MM.1S (cell line): ENCODE measurements at regions not wholly inside any gene's neighbourhood (a gene's known extent, or its start where the extent isn't known, plus 50 kb on each side); places are given as distances from the start of the nearest gene placed in this dataset.

Source experiments
- DNase-seq: peaks from one replicate; pipeline ENCODE4 v3.0.0-alpha.2; 2015
- H2AFZ ChIP-seq: fragments of 300-600 bp; sonication (generic); 2 replicates; pipeline ENCODE4 v1.6.0; 2016; ENCODE audit warnings: antibody characterized with exemption, low read length
- H3F3A ChIP-seq: fragments of 300-600 bp; sonication (generic); 2 replicates; pipeline ENCODE4 v1.6.1; 2016; ENCODE audit warnings: mild to moderate bottlenecking, antibody characterized with exemption, low read length, moderate library complexity, mixed read lengths; ENCODE audit not compliant: insufficient read depth
- H3K27ac ChIP-seq: fragments of 300-600 bp; sonication (generic); 2 replicates; pipeline ENCODE4 v1.5.1; 2016; ENCODE audit warnings: mild to moderate bottlenecking, low read length
- H3K27me3 ChIP-seq: fragments of 300-600 bp; sonication (generic); replicated peaks from 2 replicates; pipeline ENCODE4 v1.6.0; 2016; ENCODE audit warnings: low read length; ENCODE audit not compliant: insufficient read depth
- H3K36me3 ChIP-seq: fragments of 300-600 bp; sonication (generic); replicated peaks from 2 replicates; pipeline ENCODE4 v1.6.1; 2016; ENCODE audit warnings: mild to moderate bottlenecking, low read length, mixed read lengths; ENCODE audit not compliant: insufficient read depth
- H3K4me1 ChIP-seq: fragments of 300-600 bp; sonication (generic); 2 replicates; pipeline ENCODE4 v1.6.1; 2016; ENCODE audit warnings: low read length, mixed read lengths
- H3K4me2 ChIP-seq: fragments of 300-600 bp; sonication (generic); 2 replicates; pipeline ENCODE4 v1.6.0; 2016; ENCODE audit warnings: low read depth, low read length
- H3K4me3 ChIP-seq: fragments of 300-600 bp; sonication (generic); 2 replicates; pipeline ENCODE4 v1.5.1; 2016; ENCODE audit warnings: low read length, mixed read lengths
- H3K79me2 ChIP-seq: fragments of 300-600 bp; sonication (generic); 2 replicates; pipeline ENCODE4 v1.6.1; 2016; ENCODE audit warnings: mixed run types, low read length, mixed read lengths
- H3K9ac ChIP-seq: fragments of 300-600 bp; sonication (generic); 2 replicates; pipeline ENCODE4 v1.6.1; 2016; ENCODE audit warnings: low read length, mixed read lengths
- H3K9me2 ChIP-seq: fragments of 300-600 bp; sonication (generic); replicated peaks from 2 replicates; pipeline ENCODE4 v1.6.1; 2016; ENCODE audit warnings: mild to moderate bottlenecking, low read length, mixed read lengths; ENCODE audit not compliant: insufficient read depth
- H3K9me3 ChIP-seq: fragments of 300-600 bp; sonication (generic); replicated peaks from 2 replicates; pipeline ENCODE4 v1.6.1; 2016; ENCODE audit warnings: mild to moderate bottlenecking, low read length, mixed read lengths; ENCODE audit not compliant: insufficient read depth
- H4K20me1 ChIP-seq: fragments of 300-600 bp; sonication (generic); 2 replicates; pipeline ENCODE4 v1.6.1; 2016; ENCODE audit warnings: mild to moderate bottlenecking, low read length, moderate library complexity, mixed read lengths; ENCODE audit not compliant: insufficient read depth
- EZH2 ChIP-seq: fragments of 300-600 bp; sonication (generic); optimal IDR thresholded peaks from 2 replicates; pipeline ENCODE3; 2017; ENCODE audit warnings: low read depth, mild to moderate bottlenecking, antibody characterized with exemption, low read length, mixed read lengths
- EZH2phosphoT487 ChIP-seq: fragments of 300-600 bp; sonication (generic); IDR thresholded peaks from 2 replicates; pipeline ENCODE4 v1.6.1; 2018; ENCODE audit warnings: antibody characterized with exemption, low read length
- TF ChIP-seq, protein P1 (sequence below): fragments of 300-600 bp; sonication (generic); IDR thresholded peaks from 2 replicates; pipeline ENCODE4 v1.5.1; 2016; ENCODE audit warnings: antibody characterized with exemption, low read length, mixed read lengths

DNA sequence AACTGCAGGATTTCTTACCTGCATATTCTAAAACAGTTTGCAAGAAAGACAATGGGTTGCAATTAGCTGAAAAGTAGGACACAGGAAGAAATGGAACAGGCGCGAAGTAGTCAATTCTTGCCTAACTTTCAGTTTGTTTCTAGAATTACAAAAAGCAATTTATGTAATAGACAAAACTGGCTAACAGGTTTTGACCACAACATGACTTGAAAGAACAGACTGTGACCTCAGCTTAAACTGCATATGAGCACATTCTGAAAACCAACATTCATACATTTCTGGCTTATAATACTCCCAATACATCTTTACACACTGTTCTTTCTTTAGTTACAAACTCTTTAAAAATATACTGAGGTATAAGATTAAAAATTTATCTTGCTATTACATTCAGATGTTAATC lies 405.9 kb upstream of the B3GALT2 start:
- no peaks in the 10 kb centered on the region for H3K27me3 ChIP-seq
- DNase-seq = peak; percentile 25
- no peaks in the 10 kb centered on the region for H4K20me1 ChIP-seq
- TF ChIP-seq, protein P1, sequence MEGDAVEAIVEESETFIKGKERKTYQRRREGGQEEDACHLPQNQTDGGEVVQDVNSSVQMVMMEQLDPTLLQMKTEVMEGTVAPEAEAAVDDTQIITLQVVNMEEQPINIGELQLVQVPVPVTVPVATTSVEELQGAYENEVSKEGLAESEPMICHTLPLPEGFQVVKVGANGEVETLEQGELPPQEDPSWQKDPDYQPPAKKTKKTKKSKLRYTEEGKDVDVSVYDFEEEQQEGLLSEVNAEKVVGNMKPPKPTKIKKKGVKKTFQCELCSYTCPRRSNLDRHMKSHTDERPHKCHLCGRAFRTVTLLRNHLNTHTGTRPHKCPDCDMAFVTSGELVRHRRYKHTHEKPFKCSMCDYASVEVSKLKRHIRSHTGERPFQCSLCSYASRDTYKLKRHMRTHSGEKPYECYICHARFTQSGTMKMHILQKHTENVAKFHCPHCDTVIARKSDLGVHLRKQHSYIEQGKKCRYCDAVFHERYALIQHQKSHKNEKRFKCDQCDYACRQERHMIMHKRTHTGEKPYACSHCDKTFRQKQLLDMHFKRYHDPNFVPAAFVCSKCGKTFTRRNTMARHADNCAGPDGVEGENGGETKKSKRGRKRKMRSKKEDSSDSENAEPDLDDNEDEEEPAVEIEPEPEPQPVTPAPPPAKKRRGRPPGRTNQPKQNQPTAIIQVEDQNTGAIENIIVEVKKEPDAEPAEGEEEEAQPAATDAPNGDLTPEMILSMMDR = no peak
- no peak for TF ChIP-seq EZH2
- TF ChIP-seq EZH2phosphoT487 = no peak
- no peak overlapping the region for H3K9ac ChIP-seq
- no peak overlapping the region for H3K27ac ChIP-seq
- H3K9me2 ChIP-seq = no peaks in the 10 kb centered on the region
- H3F3A ChIP-seq = no peaks in the 10 kb centered on the region
- H3K79me2 ChIP-seq = no peaks in the 10 kb centered on the region
- no peak overlapping the region for H3K4me2 ChIP-seq
- no peak overlapping the region for H2AFZ ChIP-seq
- no peaks in the 10 kb centered on the region for H3K36me3 ChIP-seq
- no peaks in the 10 kb centered on the region for H3K9me3 ChIP-seq
- H3K4me3 ChIP-seq = no peak overlapping the region
- H3K4me1 ChIP-seq = no peaks in the 10 kb centered on the region; the same call in 1 of the 2 replicates

DNA sequence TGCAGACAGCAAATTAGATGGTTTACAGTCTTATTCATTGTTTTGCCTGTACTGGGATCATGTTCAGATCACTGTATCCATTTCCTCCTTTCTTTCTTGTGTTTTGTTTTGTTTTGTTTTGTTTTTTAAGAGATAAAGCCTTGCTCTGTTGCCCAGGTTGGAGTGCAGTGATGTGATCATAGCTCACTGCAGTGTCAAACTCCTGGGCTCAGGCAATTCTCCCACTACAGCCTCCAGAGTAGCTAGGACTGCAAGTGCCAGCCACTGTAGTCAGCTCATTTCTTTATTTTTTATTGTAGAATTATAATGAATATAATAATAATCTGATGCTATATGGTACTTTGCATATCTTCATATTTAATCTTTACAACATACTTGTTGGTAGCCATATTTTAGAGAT lies 403.7 kb upstream of the B3GALT2 start:
- Histone ChIP-seq H3K4me1 (no peaks in the 10 kb centered on the region; the same call in 1 of the 2 replicates), H3K9me3 (no peaks in the 10 kb centered on the region), H3F3A (no peaks in the 10 kb centered on the region), H3K27ac (no peak overlapping the region), H3K9me2 (no peaks in the 10 kb centered on the region), H4K20me1 (no peaks in the 10 kb centered on the region), H3K79me2 (no peaks in the 10 kb centered on the region), H3K27me3 (no peaks in the 10 kb centered on the region), H3K4me3 (no peak overlapping the region), H3K4me2 (no peak overlapping the region), H3K9ac (no peak overlapping the region), H3K36me3 (no peaks in the 10 kb centered on the region), H2AFZ (no peak overlapping the region)
- TF ChIP-seq, protein P1 = no peak
- no peak for TF ChIP-seq EZH2phosphoT487
- no peak for TF ChIP-seq EZH2
- no peak for DNase-seq

DNA sequence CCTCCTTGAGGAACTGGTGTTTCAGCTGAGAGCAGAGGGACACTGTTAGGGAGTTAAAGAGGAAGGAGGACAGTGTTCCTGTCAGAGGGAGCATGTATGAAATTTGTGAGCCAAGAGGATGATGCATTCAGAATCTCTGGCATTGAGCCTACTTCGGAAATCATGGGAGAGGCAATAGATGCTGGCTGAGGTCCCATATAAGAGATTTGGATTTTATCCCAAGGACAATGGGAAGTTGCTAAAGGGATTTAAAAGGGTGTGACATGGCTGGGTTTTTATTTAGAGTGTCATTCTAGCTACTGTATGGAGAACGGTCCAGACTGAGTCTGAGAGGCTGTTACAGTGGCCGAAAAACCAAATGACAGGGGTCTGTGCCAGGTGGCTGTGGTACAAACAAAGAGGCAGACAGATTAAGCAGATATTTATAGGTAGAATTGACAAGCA lies 403.2 kb upstream of the B3GALT2 start:
- H3K9me3 ChIP-seq = no peaks in the 10 kb centered on the region
- no peaks in the 10 kb centered on the region for H3F3A ChIP-seq
- no peak overlapping the region for H3K9ac ChIP-seq
- H3K36me3 ChIP-seq = no peaks in the 10 kb centered on the region
- H3K27ac ChIP-seq = no peak overlapping the region
- no peak for DNase-seq
- H3K79me2 ChIP-seq = no peaks in the 10 kb centered on the region
- no peaks in the 10 kb centered on the region for H4K20me1 ChIP-seq
- no peak for TF ChIP-seq EZH2phosphoT487
- TF ChIP-seq, protein P1 = no peak
- no peak for TF ChIP-seq EZH2
- no peaks in the 10 kb centered on the region for H3K9me2 ChIP-seq
- H3K27me3 ChIP-seq = no peaks in the 10 kb centered on the region
- H3K4me3 ChIP-seq = no peak overlapping the region
- no peak overlapping the region for H2AFZ ChIP-seq
- H3K4me2 ChIP-seq = no peak overlapping the region
- H3K4me1 ChIP-seq = no peaks in the 10 kb centered on the region; the same call in 1 of the 2 replicates
